ENCODE measurements at regions not wholly inside any gene's neighbourhood (a gene's known extent, or its start where the extent isn't known, plus 50 kb on each side); places are given as distances from the start of the nearest gene placed in this dataset.

DNA sequence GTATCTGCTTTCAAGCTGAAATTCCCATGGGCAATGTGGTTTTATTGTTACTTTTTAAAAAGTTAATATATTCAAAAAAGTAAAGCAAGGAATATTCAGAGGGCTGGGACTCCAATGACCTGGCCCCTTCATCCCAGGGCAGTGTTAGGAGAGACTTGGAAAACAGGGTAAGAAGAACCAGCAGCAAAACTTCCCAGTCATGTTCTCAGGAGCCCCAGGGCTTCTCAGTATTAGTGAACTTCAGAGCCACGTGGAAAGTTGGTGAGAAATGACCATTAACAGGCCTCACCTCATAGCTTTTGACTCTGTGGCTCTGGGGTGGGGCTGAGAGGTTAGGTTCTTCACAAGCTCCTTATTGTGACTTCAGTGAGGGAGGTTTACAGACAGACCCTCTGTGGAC is 230.4 kb upstream of the KCNG1 start:
- Histone ChIP-seq H4K8ac (ENCODE audit: low read depth in 2 of 2, low read length in 2 of 2) (no peak overlapping the region), H4K20me1 (ENCODE audit: insufficient read depth, low read length) (no peaks in the 10 kb centered on the region), H3K79me1 (ENCODE audit: low read depth in 1 of 2, low read length in 2 of 2) (no peaks in the 10 kb centered on the region), H4K5ac (ENCODE audit: low read depth, low read length) (no peak overlapping the region), H3K27ac (ENCODE audit: insufficient read depth, low read length) (no peak overlapping the region), H3K4me3 (ENCODE audit: insufficient read depth, low read depth, low read length) (no peak overlapping the region), H3K18ac (ENCODE audit: low read depth, low read length) (no peak overlapping the region), H3K36me3 (ENCODE audit: control insufficient read depth, insufficient read depth, low read length) (no peaks in the 10 kb centered on the region), H2AFZ (replicated peaks; ENCODE audit: low read length, poor library complexity) (no peak overlapping the region), H4K91ac (ENCODE audit: insufficient read depth, low read depth, low read length) (no peak overlapping the region), H3K27me3 (ENCODE audit: control insufficient read depth, insufficient read depth, low read length) (peaks cover 69% of the 10 kb centered on the region), H3K4me1 (ENCODE audit: control insufficient read depth, insufficient read depth, low read length) (no peaks in the 10 kb centered on the region), H3K4me2 (ENCODE audit: low read depth, low read length) (no peak overlapping the region), H2AK9ac (replicated peaks; ENCODE audit: low read depth, low read length, poor library complexity) (no peak overlapping the region), H2BK20ac (ENCODE audit: low read depth, low read length) (no peak overlapping the region), H3K14ac (replicated peaks; ENCODE audit: low read depth, low read length) (no peak overlapping the region), H3K9ac (ENCODE audit: low read depth, low read length) (no peak overlapping the region), H2BK15ac (ENCODE audit: low read depth, low read length) (no peak overlapping the region), H3K9me1 (ENCODE audit: insufficient read depth, low read length) (no peaks in the 10 kb centered on the region), H3K9me3 (ENCODE audit: control insufficient read depth, insufficient read depth, low read length) (peaks cover 7% of the 10 kb centered on the region), H2BK120ac (ENCODE audit: low read depth, low read length) (no peak overlapping the region), H2BK5ac (ENCODE audit: low read depth, low read length, poor library complexity, severe bottlenecking) (no peak overlapping the region), H3K4ac (ENCODE audit: low read depth, low read length) (no peak overlapping the region), H3K56ac (ENCODE audit: extremely low read depth, insufficient read depth, low read length) (no peak overlapping the region), H2AK5ac (ENCODE audit: low read depth, low read length) (no peak overlapping the region), H3K23ac (ENCODE audit: low read depth, low read length) (no peak overlapping the region)
- POLR2A ChIA-PET (ENCODE audit: unreplicated experiment) = no interaction called here
- BruUV-seq (replicated peaks) = no TSS peak
- intact Hi-C loops (cut with micrococcal nuclease) (no loop called here), dilution Hi-C loops (cut with HindIII; ENCODE audit: low sequenced_read_pairs, unreplicated experiment) (no loop called here), in situ Hi-C loops (cut with MboI; ENCODE audit: low sequenced_read_pairs) (no loop called here)
- no peak for TF ChIP-seq CHD1 (IDR thresholded peaks at IDR 0.05; ENCODE audit: low read depth, low read length)
- no peak for TF ChIP-seq SMC3 (IDR thresholded peaks at IDR 0.05; ENCODE audit: low read depth, low read length)
- TF ChIP-seq RAD21 (IDR thresholded peaks at IDR 0.05; ENCODE audit: low read length) = no peak
- no peak for TF ChIP-seq RCOR1 (IDR thresholded peaks at IDR 0.05; ENCODE audit: insufficient replicate concordance, low read length)
- TF ChIP-seq MXI1 (IDR thresholded peaks at IDR 0.05; ENCODE audit: borderline replicate concordance, low read depth, low read length) = no peak
- no peak for TF ChIP-seq RFX5 (IDR thresholded peaks at IDR 0.05; ENCODE audit: low read depth, low read length)
- TF ChIP-seq, protein P1, sequence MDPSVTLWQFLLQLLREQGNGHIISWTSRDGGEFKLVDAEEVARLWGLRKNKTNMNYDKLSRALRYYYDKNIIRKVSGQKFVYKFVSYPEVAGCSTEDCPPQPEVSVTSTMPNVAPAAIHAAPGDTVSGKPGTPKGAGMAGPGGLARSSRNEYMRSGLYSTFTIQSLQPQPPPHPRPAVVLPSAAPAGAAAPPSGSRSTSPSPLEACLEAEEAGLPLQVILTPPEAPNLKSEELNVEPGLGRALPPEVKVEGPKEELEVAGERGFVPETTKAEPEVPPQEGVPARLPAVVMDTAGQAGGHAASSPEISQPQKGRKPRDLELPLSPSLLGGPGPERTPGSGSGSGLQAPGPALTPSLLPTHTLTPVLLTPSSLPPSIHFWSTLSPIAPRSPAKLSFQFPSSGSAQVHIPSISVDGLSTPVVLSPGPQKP (IDR thresholded peaks at IDR 0.05; ENCODE audit: borderline replicate concordance, low read depth, low read length) = no peak
- no peak for TF ChIP-seq FOS (IDR thresholded peaks at IDR 0.05; ENCODE audit: low read depth, low read length)
- TF ChIP-seq MAZ (IDR thresholded peaks at IDR 0.05; ENCODE audit: borderline replicate concordance, low read depth, low read length) = no peak
- no peak for TF ChIP-seq MAFK (IDR thresholded peaks at IDR 0.05; ENCODE audit: low read depth, low read length)
- no peak for TF ChIP-seq BHLHE40 (IDR thresholded peaks at IDR 0.05; ENCODE audit: low read depth, low read length)
- no peak for TF ChIP-seq CEBPB (IDR thresholded peaks at IDR 0.05; ENCODE audit: low read depth, low read length)
- TF ChIP-seq POLR2A (IDR thresholded peaks at IDR 0.05; ENCODE audit: low read depth, low read length) = no peak
- TF ChIP-seq, protein P2, sequence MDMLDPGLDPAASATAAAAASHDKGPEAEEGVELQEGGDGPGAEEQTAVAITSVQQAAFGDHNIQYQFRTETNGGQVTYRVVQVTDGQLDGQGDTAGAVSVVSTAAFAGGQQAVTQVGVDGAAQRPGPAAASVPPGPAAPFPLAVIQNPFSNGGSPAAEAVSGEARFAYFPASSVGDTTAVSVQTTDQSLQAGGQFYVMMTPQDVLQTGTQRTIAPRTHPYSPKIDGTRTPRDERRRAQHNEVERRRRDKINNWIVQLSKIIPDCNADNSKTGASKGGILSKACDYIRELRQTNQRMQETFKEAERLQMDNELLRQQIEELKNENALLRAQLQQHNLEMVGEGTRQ (IDR thresholded peaks at IDR 0.05; ENCODE audit: low read depth, low read length) = no peak
- TF ChIP-seq NFE2L2 (IDR thresholded peaks at IDR 0.05; ENCODE audit: low read depth, low read length) = no peak
- TF ChIP-seq CTCF (conservative IDR thresholded peaks at IDR 0.05; ENCODE audit: low read depth, low read length) = no peak
- CTCF ChIA-PET = no interaction called here
- no peak for DNase-seq
- no peak for ATAC-seq (ENCODE audit: low read depth)
- WGBS, 2 experiments (ENCODE audit: extremely low coverage in 2 of 2, insufficient read length in 1 of 2) = no CpG with 5 or more reads among the region's 1 CpG

Data from IMR-90 (cell line).